GM13976 (cell line): ENCODE measurements at regions not wholly inside any gene's neighbourhood (a gene's known extent, or its start where the extent isn't known, plus 50 kb on each side); places are given as distances from the start of the nearest gene placed in this dataset.

Source experiments
- DNase-seq: peaks from one replicate; pipeline ENCODE4 v3.0.0; 2012; ENCODE audit warnings: low spot score
- CTCF ChIP-seq: IDR thresholded peaks from 2 replicates; pipeline ENCODE4 v1.5.1; 2012; ENCODE audit warnings: borderline replicate concordance, mild to moderate bottlenecking; ENCODE audit not compliant: insufficient read depth; ENCODE audit errors: extremely low read depth, missing control alignments, control extremely low read depth
- in situ Hi-C: fragments of 300-500 bp; cut with MboI; formaldehyde crosslinking; loops from one replicate; pipeline ENCODE4 v1.12.0; 2022; ENCODE audit warnings: low sequenced_read_pairs, mixed read lengths, inconsistent platforms; ENCODE audit not compliant: unreplicated experiment

- TF ChIP-seq CTCF = no peak
- no peak for DNase-seq
- in situ Hi-C loops = no loop called here
Observed at GRCh38 chr18:39199231-39199855, 1633.7 kb upstream of the CELF4 start.

- DNase-seq = no peak
- in situ Hi-C loops = no loop called here
Observed at GRCh38 chr18:39198376-39198775, 1632.8 kb upstream of the CELF4 start.

GRCh38 chr18:39191931-39192330 lies 1626.3 kb upstream of the CELF4 start:
- no peak for TF ChIP-seq CTCF
- in situ Hi-C loops = no loop called here
- no peak for DNase-seq

More at GRCh38 chr18:39198376-39198775, 1632.8 kb upstream of the CELF4 start:
- no peak for TF ChIP-seq CTCF

- in situ Hi-C loops = no loop called here
Observed at GRCh38 chr18:39191058-39191457, 1625.5 kb upstream of the CELF4 start.

GRCh38 chr18:39190508-39190907 lies 1624.9 kb upstream of the CELF4 start:
- in situ Hi-C loops = no loop called here
- TF ChIP-seq CTCF = no peak
- DNase-seq = no peak

More at GRCh38 chr18:39191058-39191457, 1625.5 kb upstream of the CELF4 start:
- no peak for DNase-seq
- no peak for TF ChIP-seq CTCF

GRCh38 chr18:39188278-39188677 lies 1622.7 kb upstream of the CELF4 start:
- DNase-seq = no peak
- no peak for TF ChIP-seq CTCF
- in situ Hi-C loops = no loop called here
